ENCODE measurements at regions not wholly inside any gene's neighbourhood (a gene's known extent, or its start where the extent isn't known, plus 50 kb on each side); places are given as distances from the start of the nearest gene placed in this dataset.
"Not testable (repeated sequence)": the region's sequence is repeated elsewhere in the genome, so short reads cannot be mapped to it uniquely, and the experiment has no call there.

- H2AFZ ChIP-seq (ENCODE audit: low read length); H3K9me3 ChIP-seq (ENCODE audit: low read length); H3K36me3 ChIP-seq (ENCODE audit: low read depth, low read length); ATAC-seq; H3F3A ChIP-seq (ENCODE audit: low read length, unreplicated experiment); H4K20me1 ChIP-seq (ENCODE audit: low read length); H3K4me1 ChIP-seq (ENCODE audit: insufficient read depth, low read length); H3K27me3 ChIP-seq (ENCODE audit: low read length); CTCF ChIA-PET; DNase-seq; BruUV-seq (replicated peaks); H3K4me2 ChIP-seq (ENCODE audit: low read length); H3K4me3 ChIP-seq (ENCODE audit: low read length); intact Hi-C loops (cut with micrococcal nuclease); H3K9ac ChIP-seq (ENCODE audit: low read length); POLR2A ChIA-PET (ENCODE audit: unreplicated experiment); H3K27ac ChIP-seq (ENCODE audit: low read length); H3K79me2 ChIP-seq (ENCODE audit: low read length); H3K9me2 ChIP-seq (replicated peaks; ENCODE audit: low read length): not testable (repeated sequence)
Measured at GRCh38 chrX:37090142-37090541, 82.0 kb downstream of the FAM47C start.

GRCh38 chrX:37096422-37097124 lies 88.4 kb downstream of the FAM47C start:
- H3K27me3 ChIP-seq (ENCODE audit: low read length); H3K9me2 ChIP-seq (replicated peaks; ENCODE audit: low read length); POLR2A ChIA-PET (ENCODE audit: unreplicated experiment); H3K36me3 ChIP-seq (ENCODE audit: low read depth, low read length); H3K4me2 ChIP-seq (ENCODE audit: low read length); H3K4me3 ChIP-seq (ENCODE audit: low read length); H3F3A ChIP-seq (ENCODE audit: low read length, unreplicated experiment); H4K20me1 ChIP-seq (ENCODE audit: low read length); H3K9ac ChIP-seq (ENCODE audit: low read length); intact Hi-C loops (cut with micrococcal nuclease); DNase-seq; CTCF ChIA-PET; H3K9me3 ChIP-seq (ENCODE audit: low read length); BruUV-seq (replicated peaks); H3K79me2 ChIP-seq (ENCODE audit: low read length); H2AFZ ChIP-seq (ENCODE audit: low read length); H3K4me1 ChIP-seq (ENCODE audit: insufficient read depth, low read length); H3K27ac ChIP-seq (ENCODE audit: low read length); ATAC-seq: not testable (repeated sequence)

Measured in PC-3 (cell line).